ENCODE measurements at regions not wholly inside any gene's neighbourhood (a gene's known extent, or its start where the extent isn't known, plus 50 kb on each side); places are given as distances from the start of the nearest gene placed in this dataset.

DNA sequence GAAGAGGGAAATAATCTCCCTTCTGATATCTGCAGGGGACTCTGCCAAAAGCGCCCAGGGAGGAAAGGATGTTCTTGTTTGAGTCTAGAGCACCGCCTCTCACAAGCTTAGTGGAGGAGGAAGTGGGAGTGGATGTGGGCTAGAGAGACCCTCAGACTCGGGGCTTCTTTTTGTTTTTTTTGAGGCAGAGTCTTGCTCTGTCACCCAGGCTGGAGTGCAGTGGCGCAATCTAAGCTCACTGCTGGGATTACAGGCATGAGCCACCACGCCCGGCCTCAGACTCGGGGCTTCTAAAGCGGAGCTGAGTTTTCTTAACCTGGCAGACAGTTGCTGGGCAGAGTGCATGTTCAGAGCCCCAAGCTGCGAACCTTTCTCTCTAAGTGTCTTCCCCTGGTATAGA is 310.8 kb downstream of the BMP7 start:
- Histone ChIP-seq H3K4me1 (ENCODE audit: control insufficient read depth, insufficient read depth, low read length, unreplicated experiment) (no peaks in the 10 kb centered on the region), H2AFZ (ENCODE audit: low read length, unreplicated experiment) (no peak overlapping the region), H3K79me2 (ENCODE audit: control insufficient read depth, insufficient read depth, low read length, unreplicated experiment) (no peaks in the 10 kb centered on the region), H3K27me3 (ENCODE audit: insufficient read depth, low read length) (no peaks in the 10 kb centered on the region), H3K4me3 (ENCODE audit: low read depth, low read length) (no peak overlapping the region), H3K36me3 (ENCODE audit: insufficient read depth, low read length) (no peaks in the 10 kb centered on the region), H3K27ac (ENCODE audit: low read depth, low read length) (no peak overlapping the region)

DNA sequence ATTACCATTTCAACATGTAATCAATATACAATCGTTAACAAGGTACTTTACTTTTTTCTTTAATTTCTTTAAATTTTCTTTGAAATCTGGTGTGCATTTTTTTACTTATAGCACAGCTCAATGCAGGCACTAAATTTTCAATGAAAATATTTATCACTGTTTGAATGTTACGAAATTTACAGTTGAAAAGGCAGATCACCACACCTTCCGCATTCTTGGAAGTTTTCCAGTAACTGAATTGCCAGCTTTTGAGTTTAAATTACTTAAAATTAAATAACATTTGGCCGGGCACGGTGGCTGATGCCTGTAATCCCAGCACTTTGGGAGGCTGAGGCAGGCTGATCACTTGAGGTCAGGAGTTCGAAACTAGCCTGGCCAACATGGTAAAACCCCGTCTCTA is 309.9 kb downstream of the BMP7 start:
- Histone ChIP-seq H3K4me1 (ENCODE audit: control insufficient read depth, insufficient read depth, low read length, unreplicated experiment) (no peaks in the 10 kb centered on the region), H3K36me3 (ENCODE audit: insufficient read depth, low read length) (no peaks in the 10 kb centered on the region), H3K27me3 (ENCODE audit: insufficient read depth, low read length) (no peaks in the 10 kb centered on the region), H3K79me2 (ENCODE audit: control insufficient read depth, insufficient read depth, low read length, unreplicated experiment) (no peaks in the 10 kb centered on the region), H3K27ac (ENCODE audit: low read depth, low read length) (no peak overlapping the region), H3K4me3 (ENCODE audit: low read depth, low read length) (no peak overlapping the region), H2AFZ (ENCODE audit: low read length, unreplicated experiment) (no peak overlapping the region)

DNA sequence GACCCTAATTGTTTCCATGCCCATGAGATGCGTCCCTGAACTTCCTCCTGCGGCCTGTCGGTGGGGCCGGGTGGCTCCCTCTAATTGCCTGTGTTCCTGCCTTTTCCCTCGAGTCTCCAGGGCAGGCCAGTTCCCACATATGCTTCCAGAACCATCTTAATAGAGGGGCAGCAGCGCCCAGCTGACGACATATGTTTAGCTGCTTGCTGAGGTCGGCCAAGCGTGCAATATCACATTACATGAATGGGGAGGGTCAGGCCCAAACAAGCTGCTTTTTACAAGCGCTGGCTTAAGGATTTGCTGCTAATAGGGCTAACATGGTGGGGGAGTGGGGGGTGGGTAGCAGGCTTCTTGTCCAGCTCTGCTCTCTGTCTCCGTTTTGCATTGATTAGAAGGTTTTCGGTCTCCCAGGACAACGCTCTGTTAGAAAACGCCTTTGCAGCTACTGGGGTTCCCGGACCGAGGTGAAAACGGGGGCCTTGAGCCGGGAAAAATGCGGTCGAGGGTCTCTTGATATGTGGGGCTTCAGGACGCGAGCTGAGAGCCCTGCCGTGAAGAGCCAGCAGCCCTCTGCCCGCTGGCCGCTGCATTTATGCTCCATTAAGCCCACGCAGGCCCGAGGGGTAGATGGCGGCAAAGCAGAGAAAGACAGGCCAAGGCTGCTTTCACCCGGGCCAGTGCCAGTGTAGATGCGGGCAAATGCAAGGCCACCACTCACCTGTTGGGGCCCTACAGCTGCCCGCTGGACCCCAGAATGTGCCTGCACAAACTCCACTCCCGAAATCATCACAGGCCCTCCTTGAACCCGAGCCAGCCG is 308.5 kb downstream of the BMP7 start:
- H3K79me2 ChIP-seq (ENCODE audit: control insufficient read depth, insufficient read depth, low read length, unreplicated experiment), result no peaks in the 10 kb centered on the region
- no peaks in the 10 kb centered on the region for H3K36me3 ChIP-seq (ENCODE audit: insufficient read depth, low read length)
- no peaks in the 10 kb centered on the region for H3K27me3 ChIP-seq (ENCODE audit: insufficient read depth, low read length)
- H3K27ac ChIP-seq (ENCODE audit: low read depth, low read length), result no peak overlapping the region
- no peak overlapping the region for H3K4me3 ChIP-seq (ENCODE audit: low read depth, low read length)
- no peak overlapping the region for H2AFZ ChIP-seq (ENCODE audit: low read length, unreplicated experiment)
- no peaks in the 10 kb centered on the region for H3K4me1 ChIP-seq (ENCODE audit: control insufficient read depth, insufficient read depth, low read length, unreplicated experiment)

DNA sequence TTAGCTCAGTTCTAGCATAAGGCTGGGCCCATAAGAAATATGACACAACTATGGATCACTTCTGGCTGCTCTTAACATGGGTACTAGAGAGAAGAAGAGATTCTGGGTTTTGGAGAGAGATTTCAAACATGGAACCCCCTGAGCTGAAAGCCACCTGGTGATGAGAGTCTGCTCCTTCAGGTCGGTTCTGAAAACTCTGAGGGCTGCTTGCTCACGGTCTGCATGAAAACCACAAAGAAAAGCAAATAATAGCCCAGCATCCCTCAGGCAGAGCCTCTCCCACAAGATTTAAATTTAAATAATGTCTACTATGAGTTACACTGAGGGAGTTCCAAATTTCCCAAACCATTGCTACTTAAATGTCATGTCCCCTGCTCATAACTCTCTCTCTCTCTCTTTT is 301.5 kb downstream of the BMP7 start:
- Histone ChIP-seq H3K27me3 (ENCODE audit: insufficient read depth, low read length) (no peaks in the 10 kb centered on the region), H3K79me2 (ENCODE audit: control insufficient read depth, insufficient read depth, low read length, unreplicated experiment) (no peaks in the 10 kb centered on the region), H2AFZ (ENCODE audit: low read length, unreplicated experiment) (no peak overlapping the region), H3K4me1 (ENCODE audit: control insufficient read depth, insufficient read depth, low read length, unreplicated experiment) (no peaks in the 10 kb centered on the region), H3K36me3 (ENCODE audit: insufficient read depth, low read length) (no peaks in the 10 kb centered on the region), H3K27ac (ENCODE audit: low read depth, low read length) (no peak overlapping the region), H3K4me3 (ENCODE audit: low read depth, low read length) (no peak overlapping the region)

DNA sequence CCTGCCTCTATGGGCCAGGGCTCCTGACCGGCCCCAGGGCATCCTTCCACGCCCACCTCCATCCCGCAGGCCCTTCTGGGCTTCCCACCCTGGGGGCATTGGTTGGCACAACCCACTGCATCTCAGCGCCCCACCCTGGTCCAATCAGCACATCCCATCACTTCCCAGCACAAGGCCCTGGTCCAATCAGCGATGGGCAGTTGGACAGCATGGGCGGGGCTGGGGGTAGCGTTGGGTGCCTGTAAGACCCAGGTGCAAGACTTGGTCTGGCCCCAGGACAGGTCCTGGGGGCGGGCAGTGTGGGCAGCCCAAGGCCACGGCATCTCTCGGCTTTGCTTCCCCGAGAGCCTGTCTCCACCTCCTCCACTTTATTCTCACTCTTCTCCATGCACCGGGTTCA is 298.5 kb downstream of the BMP7 start:
- H3K27me3 ChIP-seq (ENCODE audit: insufficient read depth, low read length), result no peaks in the 10 kb centered on the region
- no peaks in the 10 kb centered on the region for H3K79me2 ChIP-seq (ENCODE audit: control insufficient read depth, insufficient read depth, low read length, unreplicated experiment)
- H2AFZ ChIP-seq (ENCODE audit: low read length, unreplicated experiment), result no peak overlapping the region

DNA sequence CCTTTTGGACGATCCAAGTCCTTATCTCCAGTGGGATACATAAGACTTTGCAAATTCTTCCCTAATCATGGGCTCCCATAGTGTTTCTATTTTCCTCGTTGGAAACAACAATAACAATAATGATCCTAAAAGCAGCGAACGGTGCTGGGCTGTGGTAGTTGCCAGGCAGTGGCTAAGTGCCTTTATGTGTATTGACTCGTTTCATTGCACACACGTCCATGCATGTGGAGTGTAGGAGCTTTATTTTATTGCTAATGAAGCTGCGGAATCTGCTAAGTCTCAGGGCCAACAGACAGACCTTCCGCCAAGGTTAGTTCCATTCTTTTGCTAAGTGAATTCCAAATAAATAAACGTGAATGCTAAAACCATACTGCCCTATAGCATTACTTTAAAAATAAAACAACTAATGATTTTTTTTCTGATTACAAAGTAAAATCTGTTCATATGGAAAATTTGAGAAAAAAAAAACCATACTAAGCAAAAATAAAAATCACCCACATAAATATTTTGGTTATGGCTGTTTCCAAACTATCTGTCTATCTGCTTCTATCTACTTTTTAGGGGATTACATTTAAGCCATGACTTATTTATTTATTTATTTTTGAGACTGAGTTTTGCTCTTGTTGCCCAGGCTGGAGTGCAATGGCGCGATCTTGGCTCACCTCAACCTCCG is 297.9 kb downstream of the BMP7 start:
- Histone ChIP-seq H3K4me3 (ENCODE audit: low read depth, low read length) (no peak overlapping the region), H3K79me2 (ENCODE audit: control insufficient read depth, insufficient read depth, low read length, unreplicated experiment) (no peaks in the 10 kb centered on the region), H3K4me1 (ENCODE audit: control insufficient read depth, insufficient read depth, low read length, unreplicated experiment) (no peaks in the 10 kb centered on the region), H3K36me3 (ENCODE audit: insufficient read depth, low read length) (no peaks in the 10 kb centered on the region), H3K27ac (ENCODE audit: low read depth, low read length) (no peak overlapping the region), H3K27me3 (ENCODE audit: insufficient read depth, low read length) (0 out of 2 replicates have a peak, but pooled peaks cover 5% of the 10 kb centered on the region), H2AFZ (ENCODE audit: low read length, unreplicated experiment) (no peak overlapping the region)

More for the DNA sequence above, 298.5 kb downstream of the BMP7 start:
- no peaks in the 10 kb centered on the region for H3K36me3 ChIP-seq (ENCODE audit: insufficient read depth, low read length)
- H3K4me3 ChIP-seq (ENCODE audit: low read depth, low read length), result no peak overlapping the region
- H3K4me1 ChIP-seq (ENCODE audit: control insufficient read depth, insufficient read depth, low read length, unreplicated experiment), result no peaks in the 10 kb centered on the region
- no peak overlapping the region for H3K27ac ChIP-seq (ENCODE audit: low read depth, low read length)

DNA sequence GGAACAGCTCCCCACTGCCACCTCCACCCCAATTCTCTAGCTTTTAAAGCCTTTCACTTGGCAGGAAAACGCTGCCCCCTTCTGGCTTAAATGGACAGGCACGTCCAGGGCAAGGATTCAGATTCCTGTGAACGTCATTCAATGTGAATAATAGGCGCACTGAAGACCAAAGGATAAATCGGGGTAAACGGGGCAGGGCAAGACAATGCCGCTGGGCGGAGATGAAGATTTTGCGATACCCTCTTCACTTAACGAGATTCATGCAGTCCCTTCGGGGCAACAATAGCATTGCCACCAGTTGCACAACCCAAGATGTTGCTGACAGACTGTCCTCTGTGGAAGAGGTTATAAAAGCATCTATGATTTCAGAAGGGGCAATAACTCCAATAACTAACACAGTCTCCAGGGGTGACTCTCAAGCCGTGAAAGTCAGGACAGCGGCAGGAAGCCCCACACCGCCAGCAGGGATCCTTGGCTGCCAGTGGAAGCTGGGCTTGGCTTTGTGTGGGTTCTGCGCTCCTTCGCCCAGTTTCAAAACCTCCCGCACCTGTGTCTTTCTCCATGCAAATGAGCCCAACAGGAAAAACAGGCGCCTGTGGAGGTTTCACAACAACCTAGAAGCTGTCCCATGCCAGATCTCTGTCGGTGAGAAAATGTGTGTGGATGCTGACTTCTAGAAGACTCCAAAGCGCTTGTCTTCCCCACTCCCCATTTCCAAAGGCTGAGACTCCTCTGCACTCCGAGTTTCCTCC is 291.8 kb downstream of the BMP7 start:
- Histone ChIP-seq H3K27ac (ENCODE audit: low read depth, low read length) (no peak overlapping the region), H3K4me1 (ENCODE audit: control insufficient read depth, insufficient read depth, low read length, unreplicated experiment) (no peaks in the 10 kb centered on the region), H2AFZ (ENCODE audit: low read length, unreplicated experiment) (no peak overlapping the region), H3K36me3 (ENCODE audit: insufficient read depth, low read length) (no peaks in the 10 kb centered on the region), H3K4me3 (ENCODE audit: low read depth, low read length) (no peak overlapping the region), H3K27me3 (ENCODE audit: insufficient read depth, low read length) (peaks cover 23% of the 10 kb centered on the region), H3K79me2 (ENCODE audit: control insufficient read depth, insufficient read depth, low read length, unreplicated experiment) (no peaks in the 10 kb centered on the region)

DNA sequence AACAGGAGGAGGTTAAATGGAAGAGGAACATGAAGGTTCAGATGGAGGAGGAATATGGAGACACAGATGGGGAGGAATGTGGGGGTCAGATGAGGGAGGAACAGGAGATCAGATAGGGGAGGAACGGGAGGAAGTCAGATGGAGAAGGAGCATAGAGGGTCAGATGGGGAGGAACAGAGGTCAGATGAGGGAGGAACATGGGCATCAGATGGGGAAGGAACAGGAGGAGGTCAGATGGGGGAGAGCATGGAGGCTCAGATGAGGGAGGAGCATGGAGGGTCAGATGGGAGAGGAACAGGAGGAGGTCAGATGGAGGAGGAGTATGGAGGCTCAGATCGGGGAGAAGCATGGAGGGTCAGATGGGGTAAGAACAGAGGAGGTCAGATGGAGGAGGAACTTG is 290.6 kb downstream of the BMP7 start:
- Histone ChIP-seq H3K27ac (ENCODE audit: low read depth, low read length) (no peak overlapping the region), H3K36me3 (ENCODE audit: insufficient read depth, low read length) (no peaks in the 10 kb centered on the region), H3K27me3 (ENCODE audit: insufficient read depth, low read length) (peaks cover 23% of the 10 kb centered on the region), H3K4me3 (ENCODE audit: low read depth, low read length) (no peak overlapping the region), H3K4me1 (ENCODE audit: control insufficient read depth, insufficient read depth, low read length, unreplicated experiment) (no peaks in the 10 kb centered on the region), H2AFZ (ENCODE audit: low read length, unreplicated experiment) (no peak overlapping the region), H3K79me2 (ENCODE audit: control insufficient read depth, insufficient read depth, low read length, unreplicated experiment) (no peaks in the 10 kb centered on the region)

DNA sequence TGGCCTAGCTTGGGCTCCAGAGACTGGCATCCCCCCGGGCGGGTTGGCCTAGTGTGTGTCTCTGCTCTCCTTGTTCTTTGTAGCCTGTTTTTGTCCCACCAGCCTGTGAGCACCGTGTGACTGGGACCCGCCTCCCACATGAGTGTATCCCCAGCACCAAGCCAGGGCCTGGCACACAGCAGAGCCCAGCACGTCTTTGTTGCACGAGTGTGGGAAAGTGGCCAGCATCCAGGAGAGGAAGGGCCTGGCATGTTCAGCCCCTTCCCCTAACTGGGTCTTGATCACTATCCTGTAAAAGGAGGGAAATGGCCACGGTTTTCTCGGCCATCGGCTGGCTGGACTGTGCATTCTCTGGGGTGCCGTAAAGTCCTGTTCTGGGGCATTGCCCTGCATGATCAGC is 290.1 kb downstream of the BMP7 start:
- H3K79me2 ChIP-seq (ENCODE audit: control insufficient read depth, insufficient read depth, low read length, unreplicated experiment), result no peaks in the 10 kb centered on the region
- no peak overlapping the region for H3K4me3 ChIP-seq (ENCODE audit: low read depth, low read length)
- H2AFZ ChIP-seq (ENCODE audit: low read length, unreplicated experiment), result no peak overlapping the region
- H3K36me3 ChIP-seq (ENCODE audit: insufficient read depth, low read length), result no peaks in the 10 kb centered on the region
- peaks cover 23% of the 10 kb centered on the region for H3K27me3 ChIP-seq (ENCODE audit: insufficient read depth, low read length)
- H3K27ac ChIP-seq (ENCODE audit: low read depth, low read length), result no peak overlapping the region
- no peaks in the 10 kb centered on the region for H3K4me1 ChIP-seq (ENCODE audit: control insufficient read depth, insufficient read depth, low read length, unreplicated experiment)

DNA sequence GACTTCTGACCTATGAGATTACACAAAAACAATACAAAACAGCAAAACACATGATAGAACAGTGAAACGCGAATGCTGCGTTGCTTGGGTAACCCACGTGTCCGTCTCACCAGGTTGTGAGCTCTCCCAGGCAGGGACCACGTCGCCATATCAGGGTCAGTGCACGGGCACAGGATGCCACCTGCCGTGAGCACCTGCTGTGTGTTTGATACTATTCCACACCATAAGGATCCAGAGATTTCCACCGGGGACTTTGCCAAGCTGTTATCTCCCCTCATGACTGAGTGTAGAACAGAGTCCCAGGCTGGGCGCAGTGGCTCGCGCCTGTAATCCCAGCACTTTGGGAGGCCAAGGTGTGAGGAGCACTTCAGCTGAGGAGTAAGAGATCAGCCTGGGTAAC is 288.0 kb downstream of the BMP7 start:
- no peaks in the 10 kb centered on the region for H3K36me3 ChIP-seq (ENCODE audit: insufficient read depth, low read length)
- no peaks in the 10 kb centered on the region for H3K4me1 ChIP-seq (ENCODE audit: control insufficient read depth, insufficient read depth, low read length, unreplicated experiment)

More for the DNA sequence above, 288.0 kb downstream of the BMP7 start:
- Histone ChIP-seq H3K79me2 (ENCODE audit: control insufficient read depth, insufficient read depth, low read length, unreplicated experiment) (no peaks in the 10 kb centered on the region), H2AFZ (ENCODE audit: low read length, unreplicated experiment) (no peak overlapping the region), H3K27ac (ENCODE audit: low read depth, low read length) (no peak overlapping the region), H3K4me3 (ENCODE audit: low read depth, low read length) (no peak overlapping the region), H3K27me3 (ENCODE audit: insufficient read depth, low read length) (peaks cover 18% of the 10 kb centered on the region)

Measured in ACC112 (cell line).